Smooth muscle cell (in vitro differentiated cells): ENCODE measurements at regions not wholly inside any gene's neighbourhood (a gene's known extent, or its start where the extent isn't known, plus 50 kb on each side); places are given as distances from the start of the nearest gene placed in this dataset.

Experiments used
- DNase-seq: peaks from one replicate; lab custom pipeline; 2025; ENCODE audit not compliant: unreplicated experiment; lab: John Stamatoyannopoulos, UW
- H2AFZ ChIP-seq: fragments of 200-600 bp; sonication (generic); 2 replicates; pipeline ENCODE4 v1.6.0; 2016; ENCODE audit warnings: antibody characterized with exemption, low read depth, mild to moderate bottlenecking
- H3F3A ChIP-seq: fragments of 200-600 bp; sonication (generic); 2 replicates; pipeline ENCODE4 v1.6.0; 2017; ENCODE audit warnings: antibody characterized with exemption, low read depth
- H3K27ac ChIP-seq: fragments of 200-600 bp; sonication (generic); 2 replicates; pipeline ENCODE4 v1.5.1; 2016; ENCODE audit warnings: low read depth, mild to moderate bottlenecking
- H3K27me3 ChIP-seq: fragments of 200-600 bp; sonication (generic); 2 replicates; pipeline ENCODE4 v1.6.1; 2016; ENCODE audit warnings: low read depth, mild to moderate bottlenecking
- H3K36me3 ChIP-seq: fragments of 200-600 bp; sonication (generic); 2 replicates; pipeline ENCODE4 v1.5.1; 2016; ENCODE audit warnings: low read depth
- H3K4me1 ChIP-seq: fragments of 200-600 bp; sonication (generic); 2 replicates; pipeline ENCODE4 v1.5.1; 2016; ENCODE audit warnings: low read depth
- H3K4me2 ChIP-seq: fragments of 200-600 bp; sonication (generic); 2 replicates; pipeline ENCODE4 v1.6.0; 2016; ENCODE audit warnings: mild to moderate bottlenecking
- H3K4me3 ChIP-seq: fragments of 200-600 bp; sonication (generic); 2 replicates; pipeline ENCODE4 v1.5.1; 2016; ENCODE audit warnings: mild to moderate bottlenecking
- H3K79me2 ChIP-seq: fragments of 200-600 bp; sonication (generic); 2 replicates; pipeline ENCODE4 v1.6.0; 2016; ENCODE audit warnings: low read depth, mild to moderate bottlenecking
- H3K9ac ChIP-seq: fragments of 200-600 bp; sonication (generic); 2 replicates; pipeline ENCODE4 v1.6.0; 2016; ENCODE audit warnings: low read depth
- H3K9me3 ChIP-seq: fragments of 200-600 bp; sonication (generic); replicated peaks from 2 replicates; pipeline ENCODE4 v1.5.1; 2016; ENCODE audit warnings: low read depth
- H4K20me1 ChIP-seq: fragments of 200-600 bp; sonication (generic); 2 replicates; pipeline ENCODE4 v1.6.0; 2016; ENCODE audit warnings: low read depth
- CTCF ChIP-seq: fragments of 200-600 bp; sonication (generic); IDR thresholded peaks from 2 replicates; pipeline ENCODE4 v1.5.1; 2017; ENCODE audit warnings: borderline replicate concordance, mild to moderate bottlenecking, antibody characterized with exemption; ENCODE audit not compliant: insufficient read depth, poor library complexity, severe bottlenecking
- WGBS: methylation state at CpG from one replicate; pipeline ENCODE4 v1.1.7; 2016; ENCODE audit warnings: low lambda C conversion rate; 5-methylcytosine and 5-hydroxymethylcytosine counted together

GRCh38 chr20:47944682-47945081 is 159.4 kb upstream of the SULF2 start:
- no peak overlapping the region for H3K4me3 ChIP-seq
- WGBS = 75% methylated on average over 6 of the region's 6 CpGs
- DNase-seq = no peak

GRCh38 chr20:47941869-47942268 is 156.6 kb upstream of the SULF2 start:
- no peak for TF ChIP-seq CTCF
- no peaks in the 10 kb centered on the region for H3K79me2 ChIP-seq
- no peak overlapping the region for H3K9ac ChIP-seq
- no peak for DNase-seq
- no peak overlapping the region for H3K4me2 ChIP-seq
- H3K9me3 ChIP-seq = no peaks in the 10 kb centered on the region
- no peaks in the 10 kb centered on the region for H4K20me1 ChIP-seq
- no peaks in the 10 kb centered on the region for H3F3A ChIP-seq
- no peaks in the 10 kb centered on the region for H3K4me1 ChIP-seq
- 98% methylated on average over 2 of the region's 2 CpGs for WGBS
- no peak overlapping the region for H3K27ac ChIP-seq
- H3K36me3 ChIP-seq = no peaks in the 10 kb centered on the region
- no peak overlapping the region for H3K4me3 ChIP-seq
- no peak overlapping the region for H2AFZ ChIP-seq
- no peaks in the 10 kb centered on the region for H3K27me3 ChIP-seq

More at GRCh38 chr20:47944682-47945081, 159.4 kb upstream of the SULF2 start:
- Histone ChIP-seq H3K36me3 (no peaks in the 10 kb centered on the region), H3K4me2 (no peak overlapping the region), H2AFZ (no peak overlapping the region), H3K27ac (no peak overlapping the region), H3F3A (no peaks in the 10 kb centered on the region), H3K4me1 (no peaks in the 10 kb centered on the region), H3K27me3 (no peaks in the 10 kb centered on the region), H3K79me2 (no peaks in the 10 kb centered on the region), H3K9me3 (no peaks in the 10 kb centered on the region), H4K20me1 (no peaks in the 10 kb centered on the region), H3K9ac (no peak overlapping the region)
- TF ChIP-seq CTCF = no peak

- 94% methylated on average over 8 of the region's 8 CpGs for WGBS
- no peak for DNase-seq
- H3K4me3 ChIP-seq = no peak overlapping the region
- no peaks in the 10 kb centered on the region for H4K20me1 ChIP-seq
- H3K27me3 ChIP-seq = no peaks in the 10 kb centered on the region
- no peak overlapping the region for H2AFZ ChIP-seq
- H3K4me1 ChIP-seq = no peaks in the 10 kb centered on the region
- H3K4me2 ChIP-seq = no peak overlapping the region
- no peaks in the 10 kb centered on the region for H3K36me3 ChIP-seq
- H3K9me3 ChIP-seq = no peaks in the 10 kb centered on the region
- no peaks in the 10 kb centered on the region for H3F3A ChIP-seq
- no peak overlapping the region for H3K27ac ChIP-seq
- no peak for TF ChIP-seq CTCF
- H3K79me2 ChIP-seq = no peaks in the 10 kb centered on the region
- no peak overlapping the region for H3K9ac ChIP-seq
Observed at GRCh38 chr20:47940101-47940813, 155.0 kb upstream of the SULF2 start.

- Histone ChIP-seq H2AFZ (no peak overlapping the region), H3K79me2 (no peaks in the 10 kb centered on the region), H3K9ac (no peak overlapping the region), H3K4me3 (no peak overlapping the region), H3K4me1 (no peaks in the 10 kb centered on the region), H3F3A (no peaks in the 10 kb centered on the region), H3K27ac (no peak overlapping the region), H3K4me2 (no peak overlapping the region), H3K36me3 (no peaks in the 10 kb centered on the region), H3K27me3 (no peaks in the 10 kb centered on the region), H3K9me3 (no peaks in the 10 kb centered on the region), H4K20me1 (no peaks in the 10 kb centered on the region)
- DNase-seq = no peak
- WGBS = 82% methylated on average over 6 of the region's 6 CpGs
- TF ChIP-seq CTCF = no peak
Observed at GRCh38 chr20:47936612-47937011, 151.3 kb upstream of the SULF2 start.
